ENCODE measurements at regions not wholly inside any gene's neighbourhood (a gene's known extent, or its start where the extent isn't known, plus 50 kb on each side); places are given as distances from the start of the nearest gene placed in this dataset.

- no peak for TF ChIP-seq CTCF (IDR thresholded peaks at IDR 0.05 in 2 of 3, conservative IDR thresholded peaks at IDR 0.05 in 1 of 3; ENCODE audit: control insufficient read depth in 2 of 3, extremely low read depth in 1 of 3, insufficient read depth in 1 of 3, low read depth in 3 of 3, low read length in 3 of 3)
- no peak for TF ChIP-seq EZH2 (IDR thresholded peaks at IDR 0.05; ENCODE audit: borderline replicate concordance, control insufficient read depth, low read depth, low read length)
- TF ChIP-seq ESRRA (IDR thresholded peaks at IDR 0.05; ENCODE audit: low read length), result no peak
- TF ChIP-seq CHD1 (IDR thresholded peaks at IDR 0.05; ENCODE audit: low read depth, low read length), result no peak
- no peak for TF ChIP-seq LARP7 (IDR thresholded peaks at IDR 0.05)
- TF ChIP-seq GABPA (IDR thresholded peaks at IDR 0.05; ENCODE audit: low read depth), result no peak
- no peak for TF ChIP-seq CBX5 (IDR thresholded peaks at IDR 0.05; ENCODE audit: low read depth)
- no peak for TF ChIP-seq KDM1A (IDR thresholded peaks at IDR 0.05; ENCODE audit: borderline replicate concordance)
- no peak for TF ChIP-seq TBL1XR1 (IDR thresholded peaks at IDR 0.05; ENCODE audit: low read depth, low read length)
Observed at GRCh38 chr18:55856679-55857078, 268.7 kb upstream of the TCF4 start.
